Spleen (tissue), 7 donors: ENCODE measurements at regions not wholly inside any gene's neighbourhood (a gene's known extent, or its start where the extent isn't known, plus 50 kb on each side); places are given as distances from the start of the nearest gene placed in this dataset.

Experiments
- CTCF ChIP-seq, 11 experiments: fragments of 200-600 bp in 7 of 11; fragments of 450-650 bp in 4 of 11; sonication (generic) in 4 of 11; IDR thresholded peaks in 8 of 11; conservative IDR thresholded peaks in 3 of 11; 1 replicate in 7 of 11; 2 replicates in 4 of 11; pipeline versions ENCODE4 v1.4.0 to v1.8.0; 2016 to 2021; ENCODE audit warnings: antibody characterized with exemption in 11 of 11, inconsistent platforms in 4 of 11, mild to moderate bottlenecking in 1 of 11
- POLR2A ChIP-seq, 3 donors: fragments of 450-650 bp; IDR thresholded peaks; one replicate each; pipeline ENCODE4 v1.5.1; 2017; ENCODE audit warnings: antibody characterized with exemption in 3 of 3, mild to moderate bottlenecking in 1 of 3
- POLR2AphosphoS5 ChIP-seq, 3 donors: sonication (generic); formaldehyde crosslinking; IDR thresholded peaks; one replicate each; pipeline ENCODE4 v1.5.1; 2017; ENCODE audit warnings: antibody characterized with exemption in 3 of 3
- donor health status: DM: no; HTN: no; CAD: no; lungs with moderate emphysema.
- donor health status: DM: no; HTN: no; CAD: no.
- donor health status: DM: no; HTN: no; CAD: no.

DNA sequence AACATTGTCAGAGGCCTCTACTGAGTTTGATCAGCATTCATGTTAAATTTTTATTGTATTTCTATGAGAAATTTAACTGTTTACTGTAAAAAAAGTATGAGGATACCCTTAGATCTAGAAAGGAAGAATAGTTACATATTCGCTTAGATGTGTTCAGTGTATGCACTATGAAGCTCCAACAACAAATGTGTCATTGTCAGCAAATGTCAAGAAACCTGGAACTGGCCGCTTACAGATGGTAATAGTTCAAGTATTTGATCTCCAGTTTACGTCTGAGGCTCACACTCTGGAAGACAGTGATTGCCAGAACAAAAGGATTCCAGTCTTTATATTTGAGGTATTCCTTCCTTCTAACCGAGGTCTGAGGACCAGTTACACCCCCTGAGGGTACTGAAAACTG, 921.2 kb upstream of the LRRTM1 start:
- no peak for TF ChIP-seq CTCF (IDR thresholded peaks at IDR 0.05 in 8 of 11, conservative IDR thresholded peaks at IDR 0.05 in 3 of 11)
- TF ChIP-seq POLR2A (IDR thresholded peaks at IDR 0.05): no peak
- no peak for TF ChIP-seq POLR2AphosphoS5 (IDR thresholded peaks at IDR 0.05)
